Peyer's patch (tissue), 4 donors: ENCODE measurements at regions not wholly inside any gene's neighbourhood (a gene's known extent, or its start where the extent isn't known, plus 50 kb on each side); places are given as distances from the start of the nearest gene placed in this dataset.

Experiments
- POLR2A ChIP-seq, 2 donors: fragments of 450-650 bp; IDR thresholded peaks; one replicate each; pipeline ENCODE4 v1.5.1; 2017; ENCODE audit warnings: antibody characterized with exemption in 2 of 2, mild to moderate bottlenecking in 2 of 2, moderate library complexity in 2 of 2
- TF ChIP-seq, protein P1 (sequence below), 6 experiments: fragments of 450-650 bp in 4 of 6; fragments of 200-600 bp in 2 of 6; sonication (generic) in 1 of 6; IDR thresholded peaks; one replicate each; pipeline ENCODE4 v1.5.1; 2017 to 2019; ENCODE audit warnings: antibody characterized with exemption in 6 of 6, mild to moderate bottlenecking in 3 of 6, moderate library complexity in 1 of 6

DNA sequence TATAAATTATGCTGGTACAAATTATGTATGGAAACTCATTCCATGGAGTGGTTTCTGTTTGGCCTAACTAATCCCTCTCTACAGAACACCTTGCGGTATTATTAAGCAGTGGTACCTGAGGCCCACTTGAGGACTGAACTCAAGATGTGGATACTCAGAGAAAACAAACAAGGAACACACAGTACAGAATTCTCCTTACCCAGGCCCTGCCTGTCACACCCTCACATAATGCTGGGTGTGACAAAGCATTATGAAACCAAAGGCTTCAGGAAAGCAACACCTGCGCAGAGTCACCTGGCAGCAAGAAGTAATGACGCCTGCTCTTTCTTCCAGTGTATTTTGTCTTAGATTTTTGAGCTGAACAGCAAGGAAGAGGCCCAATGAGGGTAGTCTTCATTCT is 264.7 kb downstream of the PAX3 start:
- TF ChIP-seq, protein P1, sequence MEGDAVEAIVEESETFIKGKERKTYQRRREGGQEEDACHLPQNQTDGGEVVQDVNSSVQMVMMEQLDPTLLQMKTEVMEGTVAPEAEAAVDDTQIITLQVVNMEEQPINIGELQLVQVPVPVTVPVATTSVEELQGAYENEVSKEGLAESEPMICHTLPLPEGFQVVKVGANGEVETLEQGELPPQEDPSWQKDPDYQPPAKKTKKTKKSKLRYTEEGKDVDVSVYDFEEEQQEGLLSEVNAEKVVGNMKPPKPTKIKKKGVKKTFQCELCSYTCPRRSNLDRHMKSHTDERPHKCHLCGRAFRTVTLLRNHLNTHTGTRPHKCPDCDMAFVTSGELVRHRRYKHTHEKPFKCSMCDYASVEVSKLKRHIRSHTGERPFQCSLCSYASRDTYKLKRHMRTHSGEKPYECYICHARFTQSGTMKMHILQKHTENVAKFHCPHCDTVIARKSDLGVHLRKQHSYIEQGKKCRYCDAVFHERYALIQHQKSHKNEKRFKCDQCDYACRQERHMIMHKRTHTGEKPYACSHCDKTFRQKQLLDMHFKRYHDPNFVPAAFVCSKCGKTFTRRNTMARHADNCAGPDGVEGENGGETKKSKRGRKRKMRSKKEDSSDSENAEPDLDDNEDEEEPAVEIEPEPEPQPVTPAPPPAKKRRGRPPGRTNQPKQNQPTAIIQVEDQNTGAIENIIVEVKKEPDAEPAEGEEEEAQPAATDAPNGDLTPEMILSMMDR (IDR thresholded peaks at IDR 0.05): no peak
- no peak for TF ChIP-seq POLR2A (IDR thresholded peaks at IDR 0.05)
